ENCODE measurements at regions not wholly inside any gene's neighbourhood (a gene's known extent, or its start where the extent isn't known, plus 50 kb on each side); places are given as distances from the start of the nearest gene placed in this dataset.

- DNase-seq = no peak
Observed at GRCh38 chr10:2980791-2981360, 86.5 kb upstream of the PFKP start.

- DNase-seq = no peak
Observed at GRCh38 chr10:2980116-2980515, 87.2 kb upstream of the PFKP start.

- no peak for DNase-seq
Observed at GRCh38 chr10:2979306-2979705, 88.0 kb upstream of the PFKP start.

- no peak for DNase-seq
Observed at GRCh38 chr10:2978574-2979273, 88.6 kb upstream of the PFKP start.

- peak; percentile 69 for DNase-seq
Observed at GRCh38 chr10:2978111-2978510, 89.2 kb upstream of the PFKP start.

GRCh38 chr10:2974503-2975207 is 92.7 kb upstream of the PFKP start:
- DNase-seq = no peak

- no peak for DNase-seq
Observed at GRCh38 chr10:2974083-2974482, 93.3 kb upstream of the PFKP start.

GRCh38 chr10:2972810-2973209 is 94.5 kb upstream of the PFKP start:
- DNase-seq = no peak

GRCh38 chr10:2972216-2972615 is 95.1 kb upstream of the PFKP start:
- DNase-seq = no peak

GRCh38 chr10:2970190-2970823 is 97.0 kb upstream of the PFKP start:
- no peak for DNase-seq

- no peak for DNase-seq
Observed at GRCh38 chr10:2968401-2969058, 98.8 kb upstream of the PFKP start.

- DNase-seq = no peak
Observed at GRCh38 chr10:2966134-2966533, 101.2 kb upstream of the PFKP start.

- peak; percentile 9 for DNase-seq
Observed at GRCh38 chr10:2964632-2965296, 102.6 kb upstream of the PFKP start.

GRCh38 chr10:2963889-2964631 is 103.3 kb upstream of the PFKP start:
- no peak for DNase-seq

- DNase-seq = no peak
Observed at GRCh38 chr10:2962194-2962593, 105.2 kb upstream of the PFKP start.

GRCh38 chr10:2958659-2959058 is 108.7 kb upstream of the PFKP start:
- no peak for DNase-seq

GRCh38 chr10:2957785-2958184 is 109.6 kb upstream of the PFKP start:
- DNase-seq = no peak

GRCh38 chr10:2955064-2955463 is 112.3 kb upstream of the PFKP start:
- no peak for DNase-seq

GRCh38 chr10:2953495-2953894 is 113.9 kb upstream of the PFKP start:
- no peak for DNase-seq

- no peak for DNase-seq
Observed at GRCh38 chr10:2951235-2951835, 116.0 kb upstream of the PFKP start.

- no peak for DNase-seq
Observed at GRCh38 chr10:2950546-2950945, 116.8 kb upstream of the PFKP start.

GRCh38 chr10:2949948-2950354 is 117.4 kb upstream of the PFKP start:
- DNase-seq = no peak
